D721Med (cell line): ENCODE measurements at regions not wholly inside any gene's neighbourhood (a gene's known extent, or its start where the extent isn't known, plus 50 kb on each side); places are given as distances from the start of the nearest gene placed in this dataset.

Experiments
- DNase-seq: peaks from one replicate; pipeline ENCODE4 v3.0.0; 2011; ENCODE audit warnings: low spot score; ENCODE audit not compliant: insufficient read length
- FAIRE-seq: peaks from 2 replicates; lab custom pipeline; 2011; peaks lifted over from hg19 to GRCh38; lab: Jason Lieb, UNC
- TF ChIP-seq, protein P1 (sequence below): IDR thresholded peaks from 2 replicates; pipeline ENCODE4 v1.5.1; 2012; ENCODE audit warnings: mild to moderate bottlenecking, control low read depth; ENCODE audit not compliant: insufficient read depth; ENCODE audit errors: missing control alignments

DNA sequence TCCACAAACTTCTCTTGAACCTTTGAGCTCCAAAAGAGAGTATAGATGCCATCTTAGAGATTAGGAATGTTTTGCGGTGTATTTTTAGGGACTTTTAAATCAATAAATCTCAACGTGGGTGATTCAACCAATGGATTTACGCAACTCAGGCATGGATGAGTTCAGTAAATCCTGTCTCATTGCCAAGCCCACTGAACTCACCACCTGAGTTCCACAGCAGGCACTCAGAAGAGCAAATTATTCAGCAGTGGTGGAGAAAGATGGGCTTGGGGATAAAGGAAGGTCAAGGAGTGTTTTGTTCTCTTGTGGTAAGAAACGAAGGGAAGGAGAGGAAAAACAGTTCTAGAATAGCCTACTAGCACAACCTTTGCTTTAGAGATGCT is 68.7 kb upstream of the HMGA2 start:
- FAIRE-seq: no peak

GRCh38 chr12:65756267-65756666 is 68.0 kb upstream of the HMGA2 start:
- FAIRE-seq (no peak), DNase-seq (no peak)
- TF ChIP-seq, protein P1, sequence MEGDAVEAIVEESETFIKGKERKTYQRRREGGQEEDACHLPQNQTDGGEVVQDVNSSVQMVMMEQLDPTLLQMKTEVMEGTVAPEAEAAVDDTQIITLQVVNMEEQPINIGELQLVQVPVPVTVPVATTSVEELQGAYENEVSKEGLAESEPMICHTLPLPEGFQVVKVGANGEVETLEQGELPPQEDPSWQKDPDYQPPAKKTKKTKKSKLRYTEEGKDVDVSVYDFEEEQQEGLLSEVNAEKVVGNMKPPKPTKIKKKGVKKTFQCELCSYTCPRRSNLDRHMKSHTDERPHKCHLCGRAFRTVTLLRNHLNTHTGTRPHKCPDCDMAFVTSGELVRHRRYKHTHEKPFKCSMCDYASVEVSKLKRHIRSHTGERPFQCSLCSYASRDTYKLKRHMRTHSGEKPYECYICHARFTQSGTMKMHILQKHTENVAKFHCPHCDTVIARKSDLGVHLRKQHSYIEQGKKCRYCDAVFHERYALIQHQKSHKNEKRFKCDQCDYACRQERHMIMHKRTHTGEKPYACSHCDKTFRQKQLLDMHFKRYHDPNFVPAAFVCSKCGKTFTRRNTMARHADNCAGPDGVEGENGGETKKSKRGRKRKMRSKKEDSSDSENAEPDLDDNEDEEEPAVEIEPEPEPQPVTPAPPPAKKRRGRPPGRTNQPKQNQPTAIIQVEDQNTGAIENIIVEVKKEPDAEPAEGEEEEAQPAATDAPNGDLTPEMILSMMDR: no peak

More for the DNA sequence above, 68.7 kb upstream of the HMGA2 start:
- DNase-seq: no peak
- TF ChIP-seq, protein P1: no peak

GRCh38 chr12:65756956-65757511 is 67.2 kb upstream of the HMGA2 start:
- DNase-seq: no peak
- no peak for FAIRE-seq
- TF ChIP-seq, protein P1: no peak

DNA sequence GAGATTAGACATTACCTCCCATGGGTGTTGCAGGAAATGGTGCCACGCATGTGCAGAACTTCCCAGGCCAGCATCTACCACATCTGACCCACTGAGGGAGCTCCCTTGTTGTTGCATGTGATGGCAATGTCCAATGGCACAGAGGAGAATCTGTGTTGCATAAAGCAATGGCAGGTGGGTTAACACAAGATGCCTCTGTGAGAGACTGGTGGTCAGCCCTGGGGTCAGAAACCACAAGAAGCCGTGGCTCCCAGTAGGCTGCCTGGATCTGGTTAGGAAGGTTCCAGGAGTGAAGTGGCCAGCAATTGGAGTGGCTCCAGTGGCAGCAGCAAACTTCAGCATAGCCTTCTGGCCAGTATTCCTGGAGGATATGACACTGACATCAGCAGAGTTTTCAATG is 65.9 kb upstream of the HMGA2 start:
- TF ChIP-seq, protein P1: no peak
- FAIRE-seq: no peak
- DNase-seq: no peak

DNA sequence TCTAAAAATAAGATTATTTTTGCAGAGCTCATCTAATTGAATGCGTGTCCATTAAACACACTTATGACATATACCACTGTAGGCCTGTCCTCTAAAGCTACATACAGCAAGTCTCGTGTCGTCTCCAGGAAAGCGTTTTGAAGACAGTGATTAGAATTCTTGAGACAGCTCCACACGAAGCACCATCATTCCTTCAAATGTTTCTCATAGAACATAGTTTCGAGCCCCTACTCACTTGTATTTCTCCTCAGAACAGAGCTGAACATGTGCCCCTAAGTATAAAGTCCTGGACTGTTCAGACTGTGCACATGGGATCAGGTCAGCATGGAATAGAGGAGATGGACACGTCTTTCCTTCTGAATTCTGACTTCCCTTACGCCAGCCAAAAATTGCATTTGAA is 64.5 kb upstream of the HMGA2 start:
- FAIRE-seq (no peak), DNase-seq (no peak)
- TF ChIP-seq, protein P1: no peak

- TF ChIP-seq, protein P1: no peak
- FAIRE-seq: no peak
- no peak for DNase-seq
Observed at GRCh38 chr12:65761301-65761700, 63.0 kb upstream of the HMGA2 start.

GRCh38 chr12:65764325-65764724 is 60.0 kb upstream of the HMGA2 start:
- DNase-seq: no peak
- no peak for FAIRE-seq
- TF ChIP-seq, protein P1: no peak
